ENCODE measurements at regions not wholly inside any gene's neighbourhood (a gene's known extent, or its start where the extent isn't known, plus 50 kb on each side); places are given as distances from the start of the nearest gene placed in this dataset.

DNA sequence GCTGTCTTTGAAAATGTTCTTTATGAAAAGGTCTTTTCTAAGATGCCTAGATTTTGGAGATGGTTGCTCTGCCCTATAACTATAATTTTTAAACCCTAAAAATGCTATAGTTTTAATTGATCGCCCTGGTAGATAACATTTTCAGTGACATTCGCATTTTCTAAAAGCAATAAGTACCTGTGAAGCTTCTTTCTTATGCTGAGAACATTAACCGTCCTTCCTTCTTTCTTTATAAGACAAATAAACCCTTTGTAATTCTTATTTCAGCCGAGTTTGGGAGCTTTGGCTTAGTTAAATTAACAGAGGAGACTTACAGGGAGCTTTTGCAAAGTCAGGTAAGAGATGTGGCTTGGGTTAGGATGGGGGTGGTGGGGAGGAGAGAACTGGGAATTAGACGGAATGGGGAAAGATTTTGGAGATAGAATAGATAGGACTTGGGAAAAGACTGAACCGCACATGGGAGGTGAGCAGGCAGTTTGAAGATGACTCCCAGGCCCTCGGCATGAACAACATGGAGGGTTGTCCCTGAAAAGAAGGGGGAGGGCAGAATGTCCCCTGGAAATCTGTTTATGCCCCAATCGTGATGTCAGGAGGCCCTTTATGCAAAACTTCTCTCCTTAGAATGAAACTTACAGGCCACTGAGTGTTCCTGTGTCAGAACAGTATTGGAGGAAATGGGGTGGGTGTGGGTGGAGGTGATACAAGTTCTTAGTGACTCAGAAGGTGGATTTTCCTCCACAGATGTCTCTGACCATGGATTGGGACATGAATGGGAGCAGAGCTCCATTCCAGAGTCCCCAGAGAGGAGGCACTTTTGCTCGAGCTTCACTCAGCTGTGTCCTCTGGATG, 76.2 kb upstream of the LARS2 start:
- Histone ChIP-seq H4K20me1 (ENCODE audit: insufficient read depth, low read length) (no peaks in the 10 kb centered on the region), H3F3A (ENCODE audit: insufficient read depth, low read length) (no peaks in the 10 kb centered on the region), H3K4me2 (ENCODE audit: low read depth, low read length) (no peak overlapping the region), H2AFZ (ENCODE audit: low read length) (no peak overlapping the region), H3K27me3 (replicated peaks; ENCODE audit: insufficient read depth, low read length) (no peaks in the 10 kb centered on the region), H3K9ac (ENCODE audit: low read length) (no peak overlapping the region), H3K27ac (ENCODE audit: low read length) (no peak overlapping the region), H3K36me3 (replicated peaks; ENCODE audit: insufficient read depth, low read length) (no peaks in the 10 kb centered on the region), H3K9me2 (replicated peaks; ENCODE audit: insufficient read depth, low read length) (no peaks in the 10 kb centered on the region), H3K9me3 (replicated peaks; ENCODE audit: insufficient read depth, low read length) (no peaks in the 10 kb centered on the region), H3K4me1 (ENCODE audit: low read length) (no peaks in the 10 kb centered on the region), H3K79me2 (ENCODE audit: low read length) (no peaks in the 10 kb centered on the region), H3K4me3 (ENCODE audit: low read length) (no peak overlapping the region)
- TF ChIP-seq EZH2 (optimal IDR thresholded peaks at IDR 0.05; ENCODE audit: low read depth, low read length), result no peak
- TF ChIP-seq EZH2phosphoT487 (IDR thresholded peaks at IDR 0.05; ENCODE audit: low read length), result no peak
- TF ChIP-seq, protein P1, sequence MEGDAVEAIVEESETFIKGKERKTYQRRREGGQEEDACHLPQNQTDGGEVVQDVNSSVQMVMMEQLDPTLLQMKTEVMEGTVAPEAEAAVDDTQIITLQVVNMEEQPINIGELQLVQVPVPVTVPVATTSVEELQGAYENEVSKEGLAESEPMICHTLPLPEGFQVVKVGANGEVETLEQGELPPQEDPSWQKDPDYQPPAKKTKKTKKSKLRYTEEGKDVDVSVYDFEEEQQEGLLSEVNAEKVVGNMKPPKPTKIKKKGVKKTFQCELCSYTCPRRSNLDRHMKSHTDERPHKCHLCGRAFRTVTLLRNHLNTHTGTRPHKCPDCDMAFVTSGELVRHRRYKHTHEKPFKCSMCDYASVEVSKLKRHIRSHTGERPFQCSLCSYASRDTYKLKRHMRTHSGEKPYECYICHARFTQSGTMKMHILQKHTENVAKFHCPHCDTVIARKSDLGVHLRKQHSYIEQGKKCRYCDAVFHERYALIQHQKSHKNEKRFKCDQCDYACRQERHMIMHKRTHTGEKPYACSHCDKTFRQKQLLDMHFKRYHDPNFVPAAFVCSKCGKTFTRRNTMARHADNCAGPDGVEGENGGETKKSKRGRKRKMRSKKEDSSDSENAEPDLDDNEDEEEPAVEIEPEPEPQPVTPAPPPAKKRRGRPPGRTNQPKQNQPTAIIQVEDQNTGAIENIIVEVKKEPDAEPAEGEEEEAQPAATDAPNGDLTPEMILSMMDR (IDR thresholded peaks at IDR 0.05; ENCODE audit: low read length), result no peak
- DNase-seq, result no peak

DNA sequence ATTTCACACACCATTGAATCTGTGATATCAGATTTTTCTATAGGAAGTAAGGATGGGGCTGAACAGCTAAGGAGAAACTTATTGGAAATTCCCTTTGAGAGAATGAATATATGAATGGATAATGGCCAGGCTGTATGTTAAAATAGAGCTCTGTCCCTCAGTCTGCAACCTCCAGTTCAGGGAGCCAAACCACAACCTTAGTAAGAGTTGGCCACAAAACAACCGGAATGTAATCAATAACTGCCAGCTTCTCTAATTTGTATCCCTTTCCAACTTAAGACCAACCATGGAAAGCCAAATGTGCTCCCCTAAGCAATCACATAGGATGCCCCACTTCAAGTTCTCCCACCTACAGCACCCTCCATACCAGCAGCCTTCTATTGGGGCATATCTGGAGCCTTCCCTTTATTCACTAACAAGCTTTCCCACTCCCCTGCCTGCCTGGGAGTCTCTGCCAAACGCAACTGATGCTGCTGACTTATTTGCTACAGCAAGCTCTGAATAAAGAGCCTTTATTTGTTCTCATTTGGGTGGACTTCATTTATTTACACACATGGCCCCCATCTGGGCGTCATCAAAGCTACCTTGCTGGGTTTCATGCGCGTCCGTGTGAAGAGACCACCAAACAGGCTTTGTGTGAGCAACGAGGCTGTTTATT, 75.4 kb upstream of the LARS2 start:
- H2AFZ ChIP-seq (ENCODE audit: low read length), result no peak overlapping the region
- no peak for TF ChIP-seq EZH2phosphoT487 (IDR thresholded peaks at IDR 0.05; ENCODE audit: low read length)
- TF ChIP-seq, protein P1 (IDR thresholded peaks at IDR 0.05; ENCODE audit: low read length), result no peak
- TF ChIP-seq EZH2 (optimal IDR thresholded peaks at IDR 0.05; ENCODE audit: low read depth, low read length), result no peak
- DNase-seq, result no peak
- H3K4me2 ChIP-seq (ENCODE audit: low read depth, low read length), result no peak overlapping the region
- no peak overlapping the region for H3K27ac ChIP-seq (ENCODE audit: low read length)
- H3K9me2 ChIP-seq (replicated peaks; ENCODE audit: insufficient read depth, low read length), result no peaks in the 10 kb centered on the region
- no peaks in the 10 kb centered on the region for H3K4me1 ChIP-seq (ENCODE audit: low read length)
- no peaks in the 10 kb centered on the region for H3K79me2 ChIP-seq (ENCODE audit: low read length)
- H3F3A ChIP-seq (ENCODE audit: insufficient read depth, low read length), result no peaks in the 10 kb centered on the region
- no peaks in the 10 kb centered on the region for H3K9me3 ChIP-seq (replicated peaks; ENCODE audit: insufficient read depth, low read length)
- H4K20me1 ChIP-seq (ENCODE audit: insufficient read depth, low read length), result no peaks in the 10 kb centered on the region
- no peak overlapping the region for H3K4me3 ChIP-seq (ENCODE audit: low read length)
- H3K27me3 ChIP-seq (replicated peaks; ENCODE audit: insufficient read depth, low read length), result no peaks in the 10 kb centered on the region
- no peak overlapping the region for H3K9ac ChIP-seq (ENCODE audit: low read length)
- no peaks in the 10 kb centered on the region for H3K36me3 ChIP-seq (replicated peaks; ENCODE audit: insufficient read depth, low read length)

DNA sequence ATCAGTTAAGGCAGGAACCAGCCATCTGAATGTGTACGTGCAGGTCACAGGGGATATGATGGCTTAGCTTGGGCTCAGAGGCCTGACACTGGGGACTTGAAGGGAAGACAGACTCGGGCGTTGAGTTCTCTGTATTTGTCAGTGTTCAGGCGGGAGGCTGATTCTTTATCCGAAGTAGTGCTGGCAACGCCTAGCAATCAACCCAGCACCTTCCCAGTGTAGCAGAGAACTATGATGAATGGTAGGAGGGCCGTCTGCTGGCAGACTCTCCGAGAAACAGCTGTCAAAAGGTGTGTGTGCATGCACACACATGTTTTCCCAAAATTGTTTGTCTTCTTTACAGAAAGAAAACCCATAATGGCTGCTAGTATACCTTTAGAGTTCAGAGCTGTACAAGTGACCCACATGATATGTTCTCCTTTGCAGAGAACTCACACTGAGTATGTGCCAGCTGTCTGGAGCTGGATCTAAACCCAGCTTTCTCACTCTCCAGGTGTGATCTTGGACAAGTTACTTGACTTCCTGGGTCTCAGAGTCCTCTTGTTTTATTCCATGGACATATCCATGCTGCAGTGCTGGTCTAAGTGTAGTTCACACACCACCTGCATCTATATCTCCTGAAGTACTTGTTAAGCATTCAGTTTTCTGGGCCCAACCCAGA, 74.5 kb upstream of the LARS2 start:
- H4K20me1 ChIP-seq (ENCODE audit: insufficient read depth, low read length), result no peaks in the 10 kb centered on the region
- no peak for TF ChIP-seq EZH2phosphoT487 (IDR thresholded peaks at IDR 0.05; ENCODE audit: low read length)
- TF ChIP-seq EZH2 (optimal IDR thresholded peaks at IDR 0.05; ENCODE audit: low read depth, low read length), result no peak
- TF ChIP-seq, protein P1 (IDR thresholded peaks at IDR 0.05; ENCODE audit: low read length), result no peak
- no peaks in the 10 kb centered on the region for H3K27me3 ChIP-seq (replicated peaks; ENCODE audit: insufficient read depth, low read length)
- no peaks in the 10 kb centered on the region for H3K79me2 ChIP-seq (ENCODE audit: low read length)
- no peak overlapping the region for H3K4me2 ChIP-seq (ENCODE audit: low read depth, low read length)
- no peaks in the 10 kb centered on the region for H3K9me3 ChIP-seq (replicated peaks; ENCODE audit: insufficient read depth, low read length)
- no peak overlapping the region for H3K4me3 ChIP-seq (ENCODE audit: low read length)
- no peak overlapping the region for H2AFZ ChIP-seq (ENCODE audit: low read length)
- no peaks in the 10 kb centered on the region for H3F3A ChIP-seq (ENCODE audit: insufficient read depth, low read length)
- no peaks in the 10 kb centered on the region for H3K9me2 ChIP-seq (replicated peaks; ENCODE audit: insufficient read depth, low read length)
- no peak for DNase-seq
- no peaks in the 10 kb centered on the region for H3K4me1 ChIP-seq (ENCODE audit: low read length)
- no peaks in the 10 kb centered on the region for H3K36me3 ChIP-seq (replicated peaks; ENCODE audit: insufficient read depth, low read length)
- H3K9ac ChIP-seq (ENCODE audit: low read length), result no peak overlapping the region
- no peak overlapping the region for H3K27ac ChIP-seq (ENCODE audit: low read length)

Data from MM.1S (cell line).